Esophagus muscularis mucosa (tissue), 4 donors: ENCODE measurements at regions not wholly inside any gene's neighbourhood (a gene's known extent, or its start where the extent isn't known, plus 50 kb on each side); places are given as distances from the start of the nearest gene placed in this dataset.

Experiments
- DNase-seq: peaks from one replicate; pipeline ENCODE4 v3.0.0-alpha.2; 2017; ENCODE audit errors: extremely low spot score
- H3K27ac ChIP-seq, 4 donors: fragments of 200-600 bp; sonication (generic); replicated peaks in 1 of 4; 1 replicate in 3 of 4; 2 replicates in 1 of 4; pipeline ENCODE4 v1.5.1; 2016 to 2019; ENCODE audit warnings: mild to moderate bottlenecking in 1 of 4
- H3K27me3 ChIP-seq, 4 donors: fragments of 200-600 bp; sonication (generic); one replicate each; pipeline versions ENCODE4 v1.5.1 to v1.6.0; 2016 to 2019
- H3K36me3 ChIP-seq, 4 donors: fragments of 200-600 bp; sonication (generic); one replicate each; pipeline ENCODE4 v1.5.1; 2016 to 2019
- H3K4me1 ChIP-seq, 4 donors: fragments of 200-600 bp; sonication (generic); one replicate each; pipeline ENCODE4 v1.5.1; 2016 to 2019
- H3K4me3 ChIP-seq, 4 donors: fragments of 200-600 bp; sonication (generic); 1 replicate in 2 of 4; 2 replicates in 2 of 4; pipeline ENCODE4 v1.5.1; 2016 to 2019; ENCODE audit warnings: mild to moderate bottlenecking in 4 of 4, moderate library complexity in 1 of 4
- H3K9me3 ChIP-seq, 4 donors: fragments of 200-600 bp; sonication (generic); 1 replicate in 3 of 4; 2 replicates in 1 of 4; pipeline ENCODE4 v1.5.1; 2016 to 2019
- CTCF ChIP-seq, 3 experiments: fragments of 200-600 bp in 2 of 3; fragments of 450-650 bp in 1 of 3; sonication (generic) in 2 of 3; IDR thresholded peaks; one replicate each; pipeline ENCODE4 v1.5.1; 2017 to 2019; ENCODE audit warnings: antibody characterized with exemption in 3 of 3, mild to moderate bottlenecking in 2 of 3, moderate library complexity in 1 of 3
- EP300 ChIP-seq: sonication (generic); formaldehyde crosslinking; IDR thresholded peaks from one replicate; pipeline ENCODE4 v1.6.1; 2017; ENCODE audit warnings: antibody characterized with exemption
- POLR2A ChIP-seq: fragments of 450-650 bp; IDR thresholded peaks from one replicate; pipeline ENCODE4 v1.6.1; 2017; ENCODE audit warnings: antibody characterized with exemption, moderate library complexity, mild to moderate bottlenecking, low read depth
- POLR2AphosphoS5 ChIP-seq, 2 donors: sonication (generic); formaldehyde crosslinking; IDR thresholded peaks; one replicate each; pipeline ENCODE4 v1.6.1; 2017; ENCODE audit warnings: antibody characterized with exemption in 2 of 2
- WGBS: methylation state at CpG from one replicate; pipeline ENCODE4 v1.1.5; 2018; 5-methylcytosine and 5-hydroxymethylcytosine counted together
- intact Hi-C: fragments of 100-400 bp; cut with DNase I; formaldehyde crosslinking; loops from one replicate; pipeline ENCODE4 v1.15.1; 2023

- Histone ChIP-seq H3K36me3 (no peaks in the 10 kb centered on the region), H3K4me1 (peaks cover 0 to 3% (median 0%) of the 10 kb centered on the region in 4 donors), H3K27me3 (no peaks in the 10 kb centered on the region), H3K9me3 (no peaks in the 10 kb centered on the region), H3K4me3 (no peak overlapping the region), H3K27ac (no peak overlapping the region)
- 87% methylated on average over 2 of the region's 2 CpGs for WGBS
- no peak for DNase-seq
- TF ChIP-seq POLR2A (no peak), CTCF (IDR thresholded peaks at IDR 0.05) (no peak), POLR2AphosphoS5 (IDR thresholded peaks at IDR 0.05) (no peak), EP300 (no peak)
- intact Hi-C loops: no loop called here
Measured at GRCh38 chr1:168830562-168830961, 101.6 kb upstream of the DPT start.

GRCh38 chr1:168832661-168833060 lies 103.7 kb upstream of the DPT start:
- WGBS: 86% methylated on average over 2 of the region's 2 CpGs
- Histone ChIP-seq H3K27ac (no peak overlapping the region), H3K4me1 (peaks cover 0 to 3% (median 0%) of the 10 kb centered on the region in 4 donors), H3K27me3 (no peaks in the 10 kb centered on the region), H3K4me3 (no peak overlapping the region), H3K36me3 (no peaks in the 10 kb centered on the region), H3K9me3 (no peaks in the 10 kb centered on the region)
- TF ChIP-seq POLR2AphosphoS5 (IDR thresholded peaks at IDR 0.05): no peak
- no peak for TF ChIP-seq POLR2A
- no peak for TF ChIP-seq CTCF (IDR thresholded peaks at IDR 0.05)
- TF ChIP-seq EP300: no peak
- no peak for DNase-seq
- intact Hi-C loops: no loop called here

GRCh38 chr1:168833362-168833761 lies 104.4 kb upstream of the DPT start:
- no peak overlapping the region for H3K27ac ChIP-seq
- H3K4me1 ChIP-seq: peaks cover 0 to 3% (median 0%) of the 10 kb centered on the region in 4 donors
- 75% methylated on average over 1 of the region's 1 CpG for WGBS
- no peak overlapping the region for H3K4me3 ChIP-seq
- DNase-seq: no peak
- H3K9me3 ChIP-seq: no peaks in the 10 kb centered on the region
- intact Hi-C loops: no loop called here
- no peaks in the 10 kb centered on the region for H3K36me3 ChIP-seq
- no peaks in the 10 kb centered on the region for H3K27me3 ChIP-seq
- no peak for TF ChIP-seq POLR2A
- no peak for TF ChIP-seq EP300
- no peak for TF ChIP-seq CTCF (IDR thresholded peaks at IDR 0.05)
- no peak for TF ChIP-seq POLR2AphosphoS5 (IDR thresholded peaks at IDR 0.05)

- no peak overlapping the region for H3K4me3 ChIP-seq
- no peak for TF ChIP-seq EP300
- TF ChIP-seq POLR2A: no peak
- TF ChIP-seq CTCF (IDR thresholded peaks at IDR 0.05): no peak
- no peak for TF ChIP-seq POLR2AphosphoS5 (IDR thresholded peaks at IDR 0.05)
- H3K27ac ChIP-seq: no peak overlapping the region
- DNase-seq: no peak
- no peaks in the 10 kb centered on the region for H3K36me3 ChIP-seq
- intact Hi-C loops: no loop called here
- WGBS: 76% methylated on average over 3 of the region's 4 CpGs
- H3K4me1 ChIP-seq: peaks cover 0 to 3% (median 0%) of the 10 kb centered on the region in 4 donors
- H3K27me3 ChIP-seq: no peaks in the 10 kb centered on the region
- H3K9me3 ChIP-seq: no peaks in the 10 kb centered on the region
Measured at GRCh38 chr1:168833801-168834224, 104.8 kb upstream of the DPT start.

- intact Hi-C loops: no loop called here
- H3K27me3 ChIP-seq: no peaks in the 10 kb centered on the region
- 97% methylated on average over 2 of the region's 2 CpGs for WGBS
- no peak overlapping the region for H3K27ac ChIP-seq
- H3K9me3 ChIP-seq: no peaks in the 10 kb centered on the region
- H3K4me3 ChIP-seq: no peak overlapping the region
- peaks cover 0 to 3% (median 0%) of the 10 kb centered on the region in 4 donors for H3K4me1 ChIP-seq
- no peak for DNase-seq
- no peaks in the 10 kb centered on the region for H3K36me3 ChIP-seq
- no peak for TF ChIP-seq CTCF (IDR thresholded peaks at IDR 0.05)
- no peak for TF ChIP-seq POLR2A
- TF ChIP-seq EP300: no peak
- TF ChIP-seq POLR2AphosphoS5 (IDR thresholded peaks at IDR 0.05): no peak
Measured at GRCh38 chr1:168834225-168834872, 105.3 kb upstream of the DPT start.
